CD4-positive, alpha-beta T cell (primary cell): ENCODE measurements at regions not wholly inside any gene's neighbourhood (a gene's known extent, or its start where the extent isn't known, plus 50 kb on each side); places are given as distances from the start of the nearest gene placed in this dataset.

Experiments
- ATAC-seq: fragments of 200-7000 bp; cut with Tn5 transposase; one replicate; pipeline ENCODE4 v1.10.0; 2022; ENCODE audit warnings: mild to moderate bottlenecking; ENCODE audit not compliant: poor library complexity
- CTCF ChIA-PET: fragments of 350-600 bp; sonication (Branson Sonifier 250); formaldehyde crosslinking; loops from one replicate; lab custom pipeline; 2021; ENCODE audit warnings: antibody characterized with exemption, inconsistent platforms; lab: Charles Lee
- POLR2A ChIA-PET: fragments of 350-600 bp; sonication (Branson Sonifier 250); formaldehyde crosslinking; loops from one replicate; lab custom pipeline; 2021; ENCODE audit warnings: antibody characterized with exemption, inconsistent platforms; lab: Charles Lee
- DNase-seq, 14 experiments: peaks; one replicate each; pipeline ENCODE4 v3.0.0-alpha.2; 2013 to 2020; ENCODE audit warnings: mixed read lengths in 2 of 14
- H3K27ac ChIP-seq, 2 donors: one replicate each; pipeline versions ENCODE4 v1.5.1 to v1.7.0; 2013; ENCODE audit warnings: low read length in 2 of 2, low read depth in 1 of 2, mild to moderate bottlenecking in 1 of 2
- H3K27me3 ChIP-seq, 2 experiments: 1 replicate in 1 of 2; 2 replicates in 1 of 2; pipeline versions ENCODE4 v1.6.1 to v1.7.0; 2013; ENCODE audit warnings: low read length in 2 of 2, control low read depth in 1 of 2, mild to moderate bottlenecking in 1 of 2, moderate library complexity in 1 of 2; ENCODE audit not compliant: insufficient read depth in 2 of 2, control insufficient read depth in 1 of 2
- H3K36me3 ChIP-seq: one replicate; pipeline ENCODE4 v1.6.1; 2013; ENCODE audit warnings: low read length, control low read depth; ENCODE audit not compliant: insufficient read depth
- H3K4me1 ChIP-seq: one replicate; pipeline ENCODE4 v1.6.1; 2013; ENCODE audit warnings: low read length, control low read depth; ENCODE audit not compliant: insufficient read depth
- H3K4me3 ChIP-seq: one replicate; pipeline ENCODE4 v1.5.1; 2013; ENCODE audit warnings: mild to moderate bottlenecking, low read length, moderate library complexity
- H3K9me3 ChIP-seq, 2 experiments: 1 replicate in 1 of 2; 2 replicates in 1 of 2; pipeline versions ENCODE4 v1.6.1 to v1.7.0; 2013; ENCODE audit warnings: low read length in 2 of 2, mild to moderate bottlenecking in 2 of 2, control low read depth in 1 of 2, moderate library complexity in 1 of 2; ENCODE audit not compliant: control insufficient read depth in 1 of 2, insufficient read depth in 1 of 2
- H3K27ac Mint-ChIP-seq: one replicate; pipeline ENCODE4 v1.8.0; 2020; ENCODE audit warnings: mixed read lengths
- H3K27me3 Mint-ChIP-seq: one replicate; pipeline ENCODE4 v1.8.0; 2021; ENCODE audit warnings: mixed read lengths
- H3K36me3 Mint-ChIP-seq: one replicate; pipeline ENCODE4 v1.8.0; 2021; ENCODE audit warnings: low read depth, mixed read lengths
- H3K4me1 Mint-ChIP-seq: one replicate; pipeline ENCODE4 v1.8.0; 2021; ENCODE audit warnings: low read depth, mixed read lengths
- H3K4me3 Mint-ChIP-seq: one replicate; pipeline ENCODE4 v1.8.0; 2020; ENCODE audit warnings: mild to moderate bottlenecking, mixed read lengths
- H3K9me3 Mint-ChIP-seq: one replicate; pipeline ENCODE4 v1.8.0; 2020; ENCODE audit warnings: mixed read lengths
- intact Hi-C, 2 experiments: fragments of 100-400 bp; cut with DNase I in 1 of 2; cut with micrococcal nuclease in 1 of 2; formaldehyde crosslinking; loops; one replicate each; pipeline versions ENCODE4 v1.15.1 to v1.9.0; 2023 to 2025; cut with DNase I, micrococcal nuclease
- TF ChIP-seq, protein P1 (sequence below): fragments of 200-600 bp; IDR thresholded peaks from one replicate; pipeline ENCODE4 v1.8.0; 2022; ENCODE audit warnings: antibody characterized with exemption, mild to moderate bottlenecking

DNA sequence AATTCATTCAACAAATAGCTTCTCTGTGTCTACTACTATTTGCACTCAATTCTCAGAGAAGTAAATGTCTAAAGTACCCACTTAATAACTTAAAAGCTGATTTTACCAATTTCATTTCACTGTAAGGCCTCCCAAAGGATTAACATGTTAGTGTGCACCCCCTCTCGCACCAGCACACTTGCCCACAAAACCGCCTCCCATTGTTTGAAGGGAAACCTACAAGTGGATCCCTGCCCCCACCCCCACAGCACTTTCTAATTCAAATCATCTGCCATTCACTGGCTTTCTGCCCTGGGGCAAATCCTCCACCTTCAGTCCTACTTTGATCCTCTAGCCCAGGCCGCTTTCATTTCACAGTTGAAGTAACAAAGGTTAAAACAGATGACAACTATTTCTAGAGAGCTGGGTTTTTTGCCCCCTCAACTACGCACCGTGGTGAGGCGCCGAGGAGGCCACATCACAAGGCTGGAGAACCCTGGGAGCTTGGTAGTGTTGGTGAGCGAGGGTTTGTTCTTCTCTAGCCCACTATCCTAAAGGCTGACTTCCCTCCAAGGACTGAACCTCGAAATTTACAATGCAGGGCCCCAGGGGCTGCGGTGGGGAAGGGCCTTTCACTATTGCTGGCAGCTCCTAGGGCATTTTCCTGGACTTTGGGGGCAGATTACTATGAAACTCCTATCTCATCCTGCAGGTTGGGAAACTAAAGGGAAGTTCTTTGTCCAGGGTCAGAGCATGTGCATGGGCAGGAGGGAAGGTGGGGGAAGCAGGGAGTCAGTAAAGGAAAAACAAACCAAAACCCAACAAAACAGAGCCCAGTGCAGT lies 517.4 kb upstream of the ZMIZ1 start:
- H3K4me1 ChIP-seq: no peaks in the 10 kb centered on the region
- Mint-ChIP-seq H3K9me3 (no peaks in the 10 kb centered on the region), H3K27ac (no peak overlapping the region), H3K27me3 (peaks cover 6% of the 10 kb centered on the region), H3K4me1 (no peaks in the 10 kb centered on the region), H3K36me3 (no peaks in the 10 kb centered on the region), H3K4me3 (no peak overlapping the region)
- TF ChIP-seq, protein P1, sequence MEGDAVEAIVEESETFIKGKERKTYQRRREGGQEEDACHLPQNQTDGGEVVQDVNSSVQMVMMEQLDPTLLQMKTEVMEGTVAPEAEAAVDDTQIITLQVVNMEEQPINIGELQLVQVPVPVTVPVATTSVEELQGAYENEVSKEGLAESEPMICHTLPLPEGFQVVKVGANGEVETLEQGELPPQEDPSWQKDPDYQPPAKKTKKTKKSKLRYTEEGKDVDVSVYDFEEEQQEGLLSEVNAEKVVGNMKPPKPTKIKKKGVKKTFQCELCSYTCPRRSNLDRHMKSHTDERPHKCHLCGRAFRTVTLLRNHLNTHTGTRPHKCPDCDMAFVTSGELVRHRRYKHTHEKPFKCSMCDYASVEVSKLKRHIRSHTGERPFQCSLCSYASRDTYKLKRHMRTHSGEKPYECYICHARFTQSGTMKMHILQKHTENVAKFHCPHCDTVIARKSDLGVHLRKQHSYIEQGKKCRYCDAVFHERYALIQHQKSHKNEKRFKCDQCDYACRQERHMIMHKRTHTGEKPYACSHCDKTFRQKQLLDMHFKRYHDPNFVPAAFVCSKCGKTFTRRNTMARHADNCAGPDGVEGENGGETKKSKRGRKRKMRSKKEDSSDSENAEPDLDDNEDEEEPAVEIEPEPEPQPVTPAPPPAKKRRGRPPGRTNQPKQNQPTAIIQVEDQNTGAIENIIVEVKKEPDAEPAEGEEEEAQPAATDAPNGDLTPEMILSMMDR: no peak
- ChIA-PET POLR2A (no interaction called here), CTCF (no interaction called here)
- H3K9me3 ChIP-seq: peaks cover 0 to 3% of the 10 kb centered on the region in 2 experiments
- intact Hi-C loops: no loop called here
- no peaks in the 10 kb centered on the region for H3K36me3 ChIP-seq
- DNase-seq (no peak), ATAC-seq (no peak)
- no peak overlapping the region for H3K4me3 ChIP-seq
- H3K27ac ChIP-seq: no peak overlapping the region
- no peaks in the 10 kb centered on the region for H3K27me3 ChIP-seq

DNA sequence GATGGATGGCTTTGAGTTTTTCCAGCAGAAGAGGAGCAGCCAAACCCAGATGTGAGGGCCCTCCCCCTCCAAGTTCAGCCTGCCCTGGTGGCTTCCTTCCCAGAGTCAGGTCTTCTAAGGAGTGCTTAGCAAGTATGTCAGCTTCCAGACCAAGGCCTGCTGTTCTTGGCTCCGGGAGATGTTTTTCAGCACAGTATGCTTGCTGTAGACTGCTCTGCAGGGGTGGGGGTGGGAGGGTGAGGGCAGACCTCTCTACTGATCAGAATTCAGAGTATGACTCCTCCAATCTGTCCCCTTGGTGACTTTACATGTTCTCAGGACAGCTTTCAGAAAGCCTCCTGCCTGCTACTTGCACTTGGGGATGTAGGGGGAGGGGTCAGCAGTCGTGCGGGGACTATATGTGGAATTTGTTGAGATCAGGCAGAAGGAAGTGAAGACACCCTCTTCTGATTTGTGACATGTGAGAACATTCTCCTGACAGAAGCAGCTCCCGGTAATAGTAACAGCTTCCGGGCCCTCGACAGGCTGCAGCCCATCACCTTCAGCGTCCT lies 516.4 kb upstream of the ZMIZ1 start:
- Histone ChIP-seq H3K27ac (no peak overlapping the region), H3K4me3 (no peak overlapping the region), H3K4me1 (no peaks in the 10 kb centered on the region), H3K36me3 (no peaks in the 10 kb centered on the region), H3K27me3 (no peaks in the 10 kb centered on the region), H3K9me3 (peaks cover 0 to 3% of the 10 kb centered on the region in 2 experiments)
- Mint-ChIP-seq H3K27me3 (peaks cover 6% of the 10 kb centered on the region), H3K36me3 (no peaks in the 10 kb centered on the region), H3K4me1 (no peaks in the 10 kb centered on the region), H3K9me3 (peaks cover 4% of the 10 kb centered on the region), H3K4me3 (no peak overlapping the region), H3K27ac (no peak overlapping the region)
- DNase-seq (no peak), ATAC-seq (no peak)
- intact Hi-C loops: no loop called here
- POLR2A ChIA-PET: no interaction called here
- TF ChIP-seq, protein P1: no peak
- CTCF ChIA-PET: no interaction called here

DNA sequence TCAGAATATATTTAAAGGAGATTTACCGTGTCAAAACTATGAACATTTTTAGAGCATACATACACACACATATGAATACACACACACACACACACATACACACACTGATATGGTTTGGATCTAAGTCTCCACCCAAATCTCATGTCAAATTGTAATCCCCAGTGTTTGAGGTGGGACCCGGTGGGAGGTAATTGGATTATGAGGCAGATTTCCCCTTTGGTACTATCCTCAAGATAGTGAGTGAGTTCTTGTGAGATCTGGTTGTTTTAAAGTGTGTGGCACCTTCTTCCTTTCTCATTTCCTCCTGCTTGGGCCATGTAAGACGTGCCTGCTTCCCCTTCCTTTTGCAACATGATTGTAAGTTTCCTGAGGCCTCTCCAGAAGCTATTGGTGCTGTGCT lies 515.0 kb upstream of the ZMIZ1 start:
- H3K36me3 ChIP-seq: no peaks in the 10 kb centered on the region
- Mint-ChIP-seq H3K36me3 (no peaks in the 10 kb centered on the region), H3K27ac (no peak overlapping the region), H3K4me1 (no peaks in the 10 kb centered on the region), H3K9me3 (peaks cover 9% of the 10 kb centered on the region), H3K27me3 (no peaks in the 10 kb centered on the region), H3K4me3 (no peak overlapping the region)
- H3K4me3 ChIP-seq: no peak overlapping the region
- TF ChIP-seq, protein P1: no peak
- no peak for ATAC-seq
- no peak overlapping the region for H3K27ac ChIP-seq
- DNase-seq: no peak
- CTCF ChIA-PET: no interaction called here
- intact Hi-C loops: no loop called here
- H3K9me3 ChIP-seq: peaks cover 0 to 3% of the 10 kb centered on the region in 2 experiments
- POLR2A ChIA-PET: no interaction called here
- H3K27me3 ChIP-seq: no peaks in the 10 kb centered on the region
- H3K4me1 ChIP-seq: no peaks in the 10 kb centered on the region
